GM13976 (cell line): ENCODE measurements at regions not wholly inside any gene's neighbourhood (a gene's known extent, or its start where the extent isn't known, plus 50 kb on each side); places are given as distances from the start of the nearest gene placed in this dataset.
"Not testable (repeated sequence)": the region's sequence is repeated elsewhere in the genome, so short reads cannot be mapped to it uniquely, and the experiment has no call there.

ENCODE experiments used
- DNase-seq: peaks from one replicate; pipeline ENCODE4 v3.0.0; 2012; ENCODE audit warnings: low spot score
- in situ Hi-C: fragments of 300-500 bp; cut with MboI; formaldehyde crosslinking; loops from one replicate; pipeline ENCODE4 v1.12.0; 2022; ENCODE audit warnings: low sequenced_read_pairs, mixed read lengths, inconsistent platforms; ENCODE audit not compliant: unreplicated experiment
- TF ChIP-seq, protein P1 (sequence below): IDR thresholded peaks from 2 replicates; pipeline ENCODE4 v1.5.1; 2012; ENCODE audit warnings: borderline replicate concordance, mild to moderate bottlenecking; ENCODE audit not compliant: insufficient read depth; ENCODE audit errors: extremely low read depth, missing control alignments, control extremely low read depth

DNA sequence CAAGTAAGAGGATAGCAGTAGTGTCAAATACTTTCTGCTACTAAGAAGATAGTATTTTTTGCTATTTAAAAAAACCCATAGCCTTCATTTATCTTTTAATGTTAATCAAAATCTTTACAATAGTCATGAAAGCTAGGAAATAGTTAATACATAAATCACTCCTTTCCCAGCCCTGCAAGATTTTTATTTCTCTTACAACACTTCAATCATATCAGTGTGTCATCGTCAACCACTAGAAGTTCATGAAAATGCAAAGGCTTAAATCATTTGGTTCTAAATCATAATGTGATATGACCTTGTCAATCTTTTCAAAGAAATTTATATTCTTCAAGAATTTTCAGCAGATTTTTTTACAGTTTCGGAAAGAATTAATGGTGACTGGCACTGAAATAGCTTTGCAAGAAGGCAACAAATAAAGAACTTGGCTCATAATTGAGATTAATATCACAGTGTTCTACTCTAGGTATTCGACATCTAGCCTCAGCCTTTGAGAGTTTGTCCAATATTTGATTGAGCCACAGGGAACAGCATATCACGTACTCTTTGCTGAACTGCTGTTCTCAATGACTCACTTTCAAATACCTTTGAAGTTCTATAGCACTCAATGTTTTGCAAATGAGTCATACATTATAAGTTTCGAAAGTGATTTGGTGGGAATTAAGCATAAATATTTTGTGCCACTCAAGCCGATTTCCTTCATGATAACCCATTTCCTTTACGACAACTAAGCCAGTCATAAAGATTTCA, 384.0 kb upstream of the FOXG1 start:
- no peak for DNase-seq
- TF ChIP-seq, protein P1, sequence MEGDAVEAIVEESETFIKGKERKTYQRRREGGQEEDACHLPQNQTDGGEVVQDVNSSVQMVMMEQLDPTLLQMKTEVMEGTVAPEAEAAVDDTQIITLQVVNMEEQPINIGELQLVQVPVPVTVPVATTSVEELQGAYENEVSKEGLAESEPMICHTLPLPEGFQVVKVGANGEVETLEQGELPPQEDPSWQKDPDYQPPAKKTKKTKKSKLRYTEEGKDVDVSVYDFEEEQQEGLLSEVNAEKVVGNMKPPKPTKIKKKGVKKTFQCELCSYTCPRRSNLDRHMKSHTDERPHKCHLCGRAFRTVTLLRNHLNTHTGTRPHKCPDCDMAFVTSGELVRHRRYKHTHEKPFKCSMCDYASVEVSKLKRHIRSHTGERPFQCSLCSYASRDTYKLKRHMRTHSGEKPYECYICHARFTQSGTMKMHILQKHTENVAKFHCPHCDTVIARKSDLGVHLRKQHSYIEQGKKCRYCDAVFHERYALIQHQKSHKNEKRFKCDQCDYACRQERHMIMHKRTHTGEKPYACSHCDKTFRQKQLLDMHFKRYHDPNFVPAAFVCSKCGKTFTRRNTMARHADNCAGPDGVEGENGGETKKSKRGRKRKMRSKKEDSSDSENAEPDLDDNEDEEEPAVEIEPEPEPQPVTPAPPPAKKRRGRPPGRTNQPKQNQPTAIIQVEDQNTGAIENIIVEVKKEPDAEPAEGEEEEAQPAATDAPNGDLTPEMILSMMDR: no peak
- in situ Hi-C loops: no loop called here

DNA sequence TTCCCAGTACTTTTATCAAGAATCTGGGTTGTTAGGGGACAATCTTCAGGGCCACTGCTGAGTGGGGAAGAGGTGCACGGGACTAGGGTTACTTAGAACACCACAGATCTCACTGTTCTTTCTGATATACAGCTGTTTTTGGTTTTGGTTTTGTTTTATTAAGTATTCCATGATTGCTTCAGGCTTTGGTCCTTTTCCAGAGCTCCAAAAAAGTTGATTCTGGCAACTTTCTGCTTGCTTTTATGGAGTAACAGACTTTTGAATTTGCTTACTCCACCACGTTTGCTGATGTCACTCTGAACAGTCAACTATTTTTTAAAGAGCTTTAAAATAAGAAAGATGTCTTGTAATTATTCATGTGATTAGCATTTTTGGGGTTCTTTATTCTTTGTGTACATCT, 368.1 kb upstream of the FOXG1 start:
- TF ChIP-seq, protein P1: no peak
- no peak for DNase-seq
- in situ Hi-C loops: no loop called here

DNA sequence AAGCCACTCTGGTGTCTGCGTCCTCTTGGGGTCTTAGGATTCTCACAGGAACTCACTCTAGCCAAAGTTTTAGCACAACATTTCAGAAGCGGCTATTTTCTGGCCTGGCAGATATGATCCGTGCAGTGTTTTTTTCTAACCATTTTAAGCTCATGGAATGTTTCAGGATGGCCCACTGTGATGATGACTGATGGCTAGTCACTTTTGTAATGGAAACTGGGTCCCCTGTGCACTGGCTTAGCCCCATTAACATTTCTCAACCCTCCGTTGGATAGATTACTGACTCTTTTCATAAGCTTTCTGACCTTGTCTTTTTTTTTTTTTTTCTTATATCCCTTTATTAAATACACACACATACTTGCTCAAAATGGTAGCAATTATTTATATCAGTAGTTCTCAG, 364.9 kb upstream of the FOXG1 start:
- in situ Hi-C loops, DNase-seq: not testable (repeated sequence)

DNA sequence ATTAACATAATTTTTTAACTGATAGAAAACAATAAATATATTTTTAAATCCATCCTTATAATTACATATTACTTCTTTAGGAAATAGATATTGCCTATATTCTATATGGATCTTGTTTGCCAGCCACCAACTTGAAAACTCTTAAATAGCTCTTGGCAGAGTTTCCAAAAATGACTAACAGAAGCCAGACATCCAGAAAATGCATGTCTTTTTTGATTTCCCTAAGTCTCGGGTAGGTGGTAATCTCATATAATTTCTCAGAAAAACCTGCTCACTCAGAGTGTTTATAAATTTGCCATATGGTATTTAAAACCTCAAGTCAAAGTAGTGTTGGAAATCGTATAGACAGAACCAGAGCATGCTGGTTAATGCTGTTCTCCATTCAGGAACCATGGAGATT, 360.4 kb upstream of the FOXG1 start:
- in situ Hi-C loops: no loop called here
- no peak for DNase-seq
- TF ChIP-seq, protein P1: no peak

DNA sequence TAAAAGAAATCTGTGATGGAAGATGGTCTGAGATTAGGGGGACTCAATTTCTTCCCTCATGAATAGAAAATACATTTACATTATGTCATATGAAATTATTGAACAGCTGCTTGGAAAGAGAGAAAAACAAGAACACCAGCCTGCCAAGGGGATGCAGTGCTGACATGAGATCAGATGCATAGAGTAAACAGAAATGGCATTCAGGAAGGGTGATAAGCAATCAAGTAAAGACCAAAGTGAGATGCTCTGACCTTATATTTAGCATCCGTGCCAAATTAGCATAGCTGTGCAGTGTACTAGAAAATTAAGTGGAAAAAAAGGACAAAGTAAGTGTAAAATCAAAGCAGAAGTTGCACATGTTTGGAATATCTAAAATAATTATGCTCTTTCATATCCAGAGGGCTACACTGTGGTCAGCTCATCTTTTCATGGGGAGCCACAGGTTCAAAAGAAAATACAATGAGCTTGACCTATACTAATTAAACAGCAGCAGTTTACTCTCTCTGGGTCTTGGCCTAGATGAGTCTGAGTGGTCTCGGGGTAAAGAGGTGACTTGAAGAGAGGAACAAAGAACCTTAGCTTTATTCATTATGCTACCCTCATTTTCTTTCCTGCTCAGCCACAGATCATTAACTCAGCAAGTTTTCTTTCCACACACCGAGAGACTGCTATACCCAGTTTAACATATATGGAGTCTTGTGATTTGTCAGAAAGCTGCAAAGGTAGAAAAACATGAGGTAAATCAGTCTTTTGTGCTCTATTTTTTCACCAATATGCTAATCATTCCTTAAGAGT, 359.4 kb upstream of the FOXG1 start:
- in situ Hi-C loops: no loop called here
- TF ChIP-seq, protein P1: no peak
- no peak for DNase-seq

DNA sequence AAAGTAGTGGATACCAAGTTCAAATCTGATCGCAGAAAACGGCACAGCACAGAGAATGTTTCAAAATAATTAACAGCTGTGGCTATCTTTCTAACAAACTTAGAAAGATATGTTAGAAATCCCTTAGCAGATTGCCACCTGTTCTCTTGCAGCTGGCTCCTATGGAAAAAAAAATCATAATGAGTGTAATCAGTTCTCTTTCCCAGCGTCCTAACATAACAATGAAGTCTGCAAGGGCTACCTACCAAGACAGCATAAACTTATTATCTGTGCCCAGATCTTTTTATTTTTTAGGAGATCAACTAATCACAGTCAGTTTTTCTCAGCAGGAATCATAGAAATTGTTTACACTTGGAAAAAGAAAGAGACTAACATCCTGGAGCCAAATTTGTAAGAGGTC, 358.6 kb upstream of the FOXG1 start:
- in situ Hi-C loops: no loop called here
- no peak for DNase-seq
- TF ChIP-seq, protein P1: no peak

DNA sequence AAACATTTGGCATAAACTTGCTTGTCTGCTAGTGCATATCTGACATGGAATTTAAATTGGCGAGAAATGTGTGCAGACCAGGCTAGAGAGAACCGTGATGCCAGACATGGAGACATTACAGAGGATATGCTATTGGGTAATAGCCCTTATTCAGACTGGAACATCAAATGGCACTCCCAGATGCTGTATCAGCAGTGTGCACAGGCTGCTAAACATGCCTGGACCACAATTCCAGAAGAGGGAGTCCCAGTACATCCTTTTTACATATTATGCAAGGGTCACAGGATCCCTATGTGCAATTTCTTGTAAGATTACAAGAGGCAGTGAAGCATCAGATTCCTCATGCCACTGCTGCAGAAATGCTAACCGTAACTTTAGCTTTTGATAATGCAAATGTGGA, 354.5 kb upstream of the FOXG1 start:
- DNase-seq: no peak
- in situ Hi-C loops: no loop called here
- TF ChIP-seq, protein P1: no peak
